IMR-90 (cell line): ENCODE measurements at regions not wholly inside any gene's neighbourhood (a gene's known extent, or its start where the extent isn't known, plus 50 kb on each side); places are given as distances from the start of the nearest gene placed in this dataset.

Source experiments
- MAFK ChIP-seq: IDR thresholded peaks from 2 replicates; pipeline ENCODE4 v1.6.1; 2012; ENCODE audit warnings: low read depth, low read length, improper control_type of control experiment
- POLR2A ChIP-seq: IDR thresholded peaks from 2 replicates; pipeline ENCODE4 v1.6.1; 2012; ENCODE audit warnings: mild to moderate bottlenecking, low read depth, low read length
- RAD21 ChIP-seq: IDR thresholded peaks from 2 replicates; pipeline ENCODE4 v1.6.1; 2012; ENCODE audit warnings: low read length, improper control_type of control experiment
- RCOR1 ChIP-seq: IDR thresholded peaks from 2 replicates; pipeline ENCODE4 v1.6.1; 2012; ENCODE audit warnings: mild to moderate bottlenecking, low read length, improper control_type of control experiment; ENCODE audit not compliant: insufficient replicate concordance
- RFX5 ChIP-seq: IDR thresholded peaks from 2 replicates; pipeline ENCODE4 v1.8.0; 2012; ENCODE audit warnings: low read depth, mild to moderate bottlenecking, low read length, moderate library complexity
- SMC3 ChIP-seq: fragments of 150-350 bp; IDR thresholded peaks from 2 replicates; pipeline ENCODE4 v1.6.1; 2016; ENCODE audit warnings: low read depth, mild to moderate bottlenecking, antibody characterized with exemption, low read length, moderate library complexity
- TF ChIP-seq, protein P1 (sequence below): conservative IDR thresholded peaks from 2 replicates; pipeline ENCODE4 v1.5.1; 2012; ENCODE audit warnings: mild to moderate bottlenecking, low read depth, low read length, improper control_type of control experiment

DNA sequence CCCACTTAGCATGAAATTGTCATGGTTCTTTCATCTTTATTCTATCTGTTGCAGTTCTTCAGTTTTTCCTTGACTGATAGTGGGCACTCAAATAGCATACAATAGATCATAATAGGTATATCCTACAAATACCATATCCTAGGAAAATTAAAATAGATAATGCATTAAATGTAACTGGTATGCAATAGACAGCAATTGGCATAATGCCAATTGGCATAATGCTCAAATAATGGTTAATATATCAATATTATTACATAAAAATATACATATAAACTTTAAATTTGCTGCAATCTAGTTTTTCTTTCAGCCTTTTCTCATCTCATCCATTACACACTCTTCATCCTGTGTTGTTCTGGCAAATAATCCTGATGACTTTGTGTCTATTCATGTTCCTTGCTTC, 814.6 kb upstream of the TMPRSS15 start:
- TF ChIP-seq, protein P1, sequence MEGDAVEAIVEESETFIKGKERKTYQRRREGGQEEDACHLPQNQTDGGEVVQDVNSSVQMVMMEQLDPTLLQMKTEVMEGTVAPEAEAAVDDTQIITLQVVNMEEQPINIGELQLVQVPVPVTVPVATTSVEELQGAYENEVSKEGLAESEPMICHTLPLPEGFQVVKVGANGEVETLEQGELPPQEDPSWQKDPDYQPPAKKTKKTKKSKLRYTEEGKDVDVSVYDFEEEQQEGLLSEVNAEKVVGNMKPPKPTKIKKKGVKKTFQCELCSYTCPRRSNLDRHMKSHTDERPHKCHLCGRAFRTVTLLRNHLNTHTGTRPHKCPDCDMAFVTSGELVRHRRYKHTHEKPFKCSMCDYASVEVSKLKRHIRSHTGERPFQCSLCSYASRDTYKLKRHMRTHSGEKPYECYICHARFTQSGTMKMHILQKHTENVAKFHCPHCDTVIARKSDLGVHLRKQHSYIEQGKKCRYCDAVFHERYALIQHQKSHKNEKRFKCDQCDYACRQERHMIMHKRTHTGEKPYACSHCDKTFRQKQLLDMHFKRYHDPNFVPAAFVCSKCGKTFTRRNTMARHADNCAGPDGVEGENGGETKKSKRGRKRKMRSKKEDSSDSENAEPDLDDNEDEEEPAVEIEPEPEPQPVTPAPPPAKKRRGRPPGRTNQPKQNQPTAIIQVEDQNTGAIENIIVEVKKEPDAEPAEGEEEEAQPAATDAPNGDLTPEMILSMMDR: no peak
- TF ChIP-seq POLR2A (no peak), RCOR1 (no peak), MAFK (no peak), RFX5 (no peak), SMC3 (no peak), RAD21 (no peak)
